NCI-H1436 treated with DMSO at 0.1 percent for 48 hours (cell line): ENCODE measurements at regions not wholly inside any gene's neighbourhood (a gene's known extent, or its start where the extent isn't known, plus 50 kb on each side); places are given as distances from the start of the nearest gene placed in this dataset.
"Not testable (repeated sequence)": the region's sequence is repeated elsewhere in the genome, so short reads cannot be mapped to it uniquely, and the experiment has no call there.

ENCODE experiments used
- DNase-seq: peaks from one replicate; lab custom pipeline; 2025; lab: John Stamatoyannopoulos, UW

- DNase-seq, result not testable (repeated sequence)
Observed at GRCh38 chr6:21282360-21282759, 311.2 kb upstream of the SOX4 start.

DNA sequence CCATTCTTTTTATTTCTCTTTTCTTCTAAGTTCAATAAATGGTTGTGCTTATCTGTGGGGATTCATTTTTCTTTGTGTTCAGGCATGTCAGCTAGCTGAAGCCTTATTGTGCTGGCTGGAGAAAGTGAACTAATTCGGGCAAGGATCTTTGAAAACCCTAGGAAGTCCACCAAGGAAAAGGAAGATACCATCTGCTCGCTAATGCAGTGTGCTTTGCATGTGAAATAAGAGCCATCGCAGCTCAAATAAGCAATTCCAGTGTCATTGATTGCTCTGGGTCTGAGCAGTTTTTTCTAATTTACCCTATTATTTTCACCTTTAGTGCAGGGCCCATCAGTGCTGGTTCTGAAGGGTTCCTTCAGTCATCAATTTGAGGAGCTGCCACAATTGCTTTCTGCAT lies 309.4 kb upstream of the SOX4 start:
- no peak for DNase-seq

DNA sequence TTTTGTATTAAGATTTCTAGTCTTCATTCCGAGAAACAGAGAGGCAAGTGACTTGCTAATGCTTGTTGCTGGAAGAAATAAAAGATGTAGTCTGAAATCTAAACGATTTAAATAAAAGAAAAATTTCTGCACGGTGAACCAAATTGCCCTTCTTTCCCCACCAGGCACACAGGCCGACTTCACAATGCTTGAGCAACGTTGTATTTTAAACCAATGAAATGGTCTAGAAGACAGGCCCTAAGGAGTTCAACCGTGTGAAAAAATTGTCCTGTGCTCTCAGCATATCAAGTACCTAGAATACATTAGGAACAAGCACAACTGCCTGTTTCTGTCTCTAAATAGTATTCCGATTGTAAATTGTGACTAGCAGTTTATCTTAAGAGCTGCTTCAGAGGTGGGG lies 308.8 kb upstream of the SOX4 start:
- no peak for DNase-seq

DNA sequence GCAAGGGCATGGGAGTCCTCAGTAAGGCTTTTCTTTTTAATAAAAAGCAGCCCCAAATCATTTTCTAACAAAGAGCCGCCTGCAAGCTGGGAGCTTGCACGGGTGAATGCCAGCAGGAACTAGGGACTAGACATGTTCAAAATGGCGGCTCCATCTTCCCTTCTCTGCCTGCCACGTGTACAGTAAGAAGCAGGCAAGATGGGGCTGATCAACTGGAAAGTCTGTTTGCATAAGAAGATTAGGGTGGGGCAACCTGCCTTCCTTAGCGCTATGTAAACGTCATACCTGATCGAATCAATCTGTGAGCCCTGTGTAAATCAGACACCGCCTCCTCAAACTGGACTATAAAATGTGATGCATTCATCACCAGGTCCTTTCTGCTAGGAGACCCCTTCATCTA lies 299.4 kb upstream of the SOX4 start:
- no peak for DNase-seq

DNA sequence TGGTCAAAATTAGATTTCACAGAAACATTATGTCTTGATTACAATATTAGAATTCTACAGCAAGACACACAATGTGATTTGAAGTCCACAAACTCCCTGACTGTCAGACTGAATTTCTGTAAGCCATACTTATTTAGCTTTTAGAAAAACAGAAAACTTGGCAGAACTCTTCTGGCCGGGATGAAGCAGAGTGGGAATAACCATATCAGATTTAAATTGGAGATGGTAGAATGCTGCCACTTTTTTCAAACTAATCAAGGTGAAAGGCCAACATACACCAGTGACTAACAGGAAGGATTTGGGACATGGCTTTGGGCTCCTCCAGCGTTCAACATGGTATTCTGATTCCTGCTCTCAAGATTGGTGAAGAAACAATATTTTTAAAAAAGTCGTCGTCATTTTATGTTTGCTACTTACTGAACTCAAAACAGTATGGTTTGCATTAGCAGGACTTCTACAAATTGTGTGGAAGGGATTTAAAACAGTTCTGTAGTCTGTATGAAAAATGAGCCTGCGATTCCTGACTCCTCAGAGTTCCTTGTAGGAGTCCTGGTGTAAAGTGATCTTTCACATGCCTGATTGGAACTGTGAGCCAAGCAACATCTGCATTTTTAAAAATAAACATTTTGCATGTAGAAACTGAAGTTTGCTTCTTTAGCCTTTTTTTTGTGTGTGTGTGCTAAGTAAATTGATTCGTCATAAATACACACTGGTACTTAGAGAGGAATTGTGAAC lies 297.9 kb upstream of the SOX4 start:
- no peak for DNase-seq

GRCh38 chr6:21297665-21298064 lies 295.9 kb upstream of the SOX4 start:
- no peak for DNase-seq

DNA sequence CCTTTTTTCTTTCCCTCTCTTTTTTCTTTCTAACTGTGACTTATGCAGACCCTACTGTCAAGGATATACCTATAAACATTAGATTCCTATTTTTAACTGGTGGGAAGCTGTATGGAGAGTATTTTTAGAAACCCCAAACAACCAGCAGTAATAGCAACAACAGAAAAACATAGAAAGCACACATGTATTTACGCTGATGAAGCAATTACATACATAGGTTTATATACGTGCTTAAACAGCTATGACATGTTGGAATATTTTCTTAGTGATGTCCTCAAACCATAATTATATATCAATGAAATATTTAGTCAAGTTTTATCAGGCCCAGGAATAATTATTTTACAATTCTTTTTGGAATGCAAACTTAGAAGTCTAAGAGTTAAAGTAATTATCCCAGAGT lies 294.3 kb upstream of the SOX4 start:
- DNase-seq, result no peak

GRCh38 chr6:21300439-21300838 lies 293.1 kb upstream of the SOX4 start:
- no peak for DNase-seq

GRCh38 chr6:21305893-21306332 lies 287.6 kb upstream of the SOX4 start:
- no peak for DNase-seq

DNA sequence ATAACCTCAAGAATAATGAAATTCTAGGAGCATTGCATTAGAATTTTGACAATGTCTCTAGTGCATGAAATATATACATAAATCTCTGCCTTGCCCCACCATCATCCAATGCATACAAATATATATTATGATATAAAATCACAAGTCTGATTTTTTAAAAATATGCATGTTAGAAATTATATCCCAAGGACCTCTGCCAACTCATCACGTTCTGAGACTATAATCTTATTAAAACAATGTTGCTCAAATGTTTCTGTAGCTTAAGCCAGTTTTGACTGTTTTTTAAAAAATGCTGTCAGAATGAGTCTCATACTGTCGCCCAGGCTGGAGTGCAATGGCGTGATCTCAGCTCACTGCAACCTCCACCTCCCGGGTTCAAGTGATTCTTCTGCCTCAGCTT lies 287.0 kb upstream of the SOX4 start:
- DNase-seq, result no peak

- DNase-seq, result no peak
Observed at GRCh38 chr6:21309807-21310221, 283.7 kb upstream of the SOX4 start.

DNA sequence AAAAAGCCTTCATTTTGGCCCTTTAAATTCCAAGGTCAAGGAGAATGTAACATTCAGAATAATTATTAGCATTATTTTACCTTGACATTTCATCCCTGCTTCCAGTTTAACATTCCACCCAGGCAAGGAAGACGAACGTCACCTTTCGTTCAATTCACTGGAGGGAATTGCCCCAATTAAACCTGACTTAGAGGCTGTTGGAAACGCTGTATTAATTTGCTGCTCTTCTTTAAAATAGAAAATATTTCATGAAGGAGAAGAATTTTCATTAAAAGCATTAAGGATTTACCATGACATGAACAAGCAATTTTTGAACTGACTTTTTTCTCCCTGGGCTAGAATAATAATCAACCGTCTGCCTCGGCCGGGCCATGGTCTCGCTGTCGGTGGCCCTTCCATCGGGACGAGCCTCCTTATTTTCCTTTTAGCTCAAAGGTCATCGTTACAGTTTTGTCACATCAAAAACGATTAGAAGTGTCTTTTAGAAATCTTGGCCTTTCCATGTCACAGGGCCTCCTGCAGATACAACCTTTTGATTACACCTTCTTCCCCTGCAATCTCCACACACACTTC lies 282.9 kb upstream of the SOX4 start:
- DNase-seq, result no peak

- no peak for DNase-seq
Observed at GRCh38 chr6:21312118-21312517, 281.4 kb upstream of the SOX4 start.

- DNase-seq, result no peak
Observed at GRCh38 chr6:21317642-21318041, 275.9 kb upstream of the SOX4 start.

- DNase-seq, result no peak
Observed at GRCh38 chr6:21321076-21321475, 272.5 kb upstream of the SOX4 start.

GRCh38 chr6:21321531-21321930 lies 272.0 kb upstream of the SOX4 start:
- DNase-seq, result no peak

DNA sequence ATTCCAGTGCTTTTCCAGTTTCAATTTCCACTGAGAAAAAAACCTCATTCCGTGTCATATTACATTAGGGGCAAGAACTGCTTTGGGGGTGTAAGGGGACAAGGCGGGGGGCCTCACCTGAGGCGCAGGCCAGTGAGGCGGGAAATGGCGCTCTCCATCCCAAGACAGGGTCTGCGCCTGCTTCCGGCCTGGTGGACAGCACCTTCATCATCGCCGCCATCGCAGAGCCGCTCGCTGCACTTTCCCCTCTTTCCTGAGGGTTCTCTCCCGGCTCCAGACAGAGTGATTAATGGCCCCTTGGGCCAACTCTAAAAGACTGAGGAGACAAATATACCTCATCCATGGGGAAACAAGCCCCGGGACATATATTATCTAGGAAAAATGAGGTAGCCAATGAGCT lies 270.0 kb upstream of the SOX4 start:
- DNase-seq, result no peak

DNA sequence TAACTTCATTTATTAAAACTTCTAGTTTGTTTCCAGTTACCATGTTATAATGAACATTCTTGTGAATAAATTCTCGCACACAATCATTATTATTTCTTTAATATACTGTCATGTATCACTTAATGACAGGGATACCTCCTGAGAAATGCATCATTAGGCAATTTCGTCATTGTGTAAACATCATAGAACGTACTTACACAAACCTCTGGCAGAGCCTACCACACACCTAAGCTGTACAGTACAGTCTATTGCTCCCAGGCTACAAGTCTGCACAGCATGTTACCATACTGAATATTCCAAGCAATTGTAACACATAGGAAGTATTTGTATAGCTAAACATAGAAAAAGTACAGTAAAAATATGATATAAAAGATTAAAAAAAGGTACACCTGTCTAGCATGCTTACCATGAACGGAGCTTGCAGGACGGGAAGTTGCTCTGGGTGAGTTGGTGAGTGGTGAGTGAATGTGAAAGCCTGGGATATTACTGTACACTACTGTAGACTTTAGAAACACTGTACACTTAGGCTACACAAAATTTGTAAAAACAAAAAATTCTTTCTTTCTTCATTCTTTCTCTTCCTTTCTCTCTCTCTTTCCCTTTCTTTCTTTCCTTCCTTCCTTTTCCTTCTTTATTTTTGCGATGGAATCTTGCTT lies 268.2 kb upstream of the SOX4 start:
- DNase-seq, result no peak

GRCh38 chr6:21327326-21328112 lies 266.0 kb upstream of the SOX4 start:
- no peak for DNase-seq

GRCh38 chr6:21331235-21331634 lies 262.3 kb upstream of the SOX4 start:
- DNase-seq, result no peak

DNA sequence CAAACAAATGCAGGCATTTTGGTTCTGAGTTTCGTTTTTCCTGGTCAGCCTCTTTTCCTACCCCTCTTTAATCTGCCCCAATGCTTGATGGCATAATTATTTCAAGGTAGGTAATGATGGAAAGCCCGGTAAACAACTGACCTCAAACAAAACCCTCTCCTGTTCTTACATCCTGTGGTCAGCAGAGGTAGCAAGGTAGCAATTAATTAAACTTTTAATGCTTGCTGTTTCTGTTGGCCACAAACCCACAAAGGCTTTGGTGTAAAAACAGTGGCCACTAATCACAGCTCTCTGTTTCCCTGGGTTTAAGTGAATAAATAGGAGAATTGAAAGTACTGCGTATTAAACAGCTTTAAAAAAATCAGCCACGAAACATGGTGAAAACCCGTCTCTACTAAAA lies 261.5 kb upstream of the SOX4 start:
- no peak for DNase-seq

DNA sequence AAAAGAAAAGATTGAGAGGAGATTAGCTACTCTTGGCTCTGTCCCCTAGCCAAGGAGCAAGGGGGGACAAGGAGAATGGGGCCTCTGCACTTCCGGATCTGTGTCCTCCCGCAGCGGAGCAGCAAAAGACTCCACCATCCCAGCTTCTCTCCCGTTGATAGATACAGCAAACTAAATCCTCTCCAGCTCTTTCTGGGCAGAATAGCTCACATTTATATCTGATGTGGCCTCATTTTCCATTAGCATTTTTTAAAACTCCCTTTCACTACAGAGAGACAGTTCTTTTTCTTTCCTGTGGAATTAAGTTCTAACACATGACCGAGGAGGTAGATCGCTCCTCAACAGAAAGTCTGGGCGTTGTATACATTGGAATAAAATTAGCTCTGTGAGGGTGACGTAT lies 260.9 kb upstream of the SOX4 start:
- DNase-seq, result no peak

GRCh38 chr6:21333715-21334114 lies 259.8 kb upstream of the SOX4 start:
- no peak for DNase-seq
